ENCODE measurements at regions not wholly inside any gene's neighbourhood (a gene's known extent, or its start where the extent isn't known, plus 50 kb on each side); places are given as distances from the start of the nearest gene placed in this dataset.

DNA sequence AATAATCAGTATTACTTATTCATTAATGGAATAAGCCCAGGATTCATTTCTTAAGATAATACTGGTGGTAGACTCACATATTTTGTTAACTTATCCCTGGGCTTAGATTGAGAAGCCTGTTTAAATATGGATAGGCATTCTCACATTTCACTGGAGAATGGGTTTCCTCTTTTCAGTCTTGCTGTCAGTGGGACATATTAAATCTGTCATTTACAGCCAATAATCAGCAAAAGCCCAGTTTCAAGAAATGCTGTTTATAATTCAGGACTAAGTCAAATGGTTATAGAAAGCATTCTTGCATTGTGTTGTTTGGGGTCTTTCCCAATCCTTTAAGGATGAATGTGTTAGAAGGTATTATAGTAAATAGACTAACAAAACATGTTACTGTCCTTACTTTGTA is 143.7 kb upstream of the NAALADL2 start:
- SMC1A ChIA-PET (ENCODE audit: uncharacterized antibody, unreplicated experiment): no interaction called here
- Histone ChIP-seq H3K36me3 (ENCODE audit: control insufficient read depth in 2 of 2, insufficient read depth in 2 of 2, low read length in 1 of 2) (no peaks in the 10 kb centered on the region), H3K9ac (ENCODE audit: control insufficient read depth, insufficient read depth, low read length) (no peak overlapping the region), H2AFZ (ENCODE audit: control insufficient read depth, low read depth, low read length) (no peak overlapping the region), H3K4me2 (ENCODE audit: control insufficient read depth, insufficient read depth) (no peak overlapping the region), H3K4me3 (no peak overlapping the region), H3K27ac (ENCODE audit: control insufficient read depth, insufficient read depth) (no peak overlapping the region), H4K20me1 (ENCODE audit: control insufficient read depth, insufficient read depth) (no peaks in the 10 kb centered on the region), H3K4me1 (ENCODE audit: control insufficient read depth, insufficient read depth, low read length) (no peaks in the 10 kb centered on the region), H3K27me3 (replicated peaks in 1 of 2; ENCODE audit: control insufficient read depth in 2 of 2, insufficient read depth in 2 of 2, low read length in 1 of 2) (no peaks in the 10 kb centered on the region), H3K9me3 (replicated peaks; ENCODE audit: control insufficient read depth, insufficient read depth, low read length) (no peaks in the 10 kb centered on the region), H3K79me2 (ENCODE audit: control insufficient read depth, insufficient read depth, low read length) (no peaks in the 10 kb centered on the region)
- BruUV-seq (replicated peaks): no TSS peak
- POLR2A ChIA-PET: no interaction called here
- DNase-seq (ENCODE audit: low read depth, low spot score) (no peak), ATAC-seq (no peak), FAIRE-seq (no peak)
- RAD21 ChIA-PET (ENCODE audit: unreplicated experiment): no interaction called here
- no peak for TF ChIP-seq GATAD2B (conservative IDR thresholded peaks at IDR 0.05; ENCODE audit: low read depth)
- no peak for TF ChIP-seq IRF4 (IDR thresholded peaks at IDR 0.05; ENCODE audit: low read depth, low read length)
- no peak for TF ChIP-seq NFYB (IDR thresholded peaks at IDR 0.05; ENCODE audit: insufficient read depth, low read depth, low read length)
- no peak for TF ChIP-seq TBL1XR1 (IDR thresholded peaks at IDR 0.05; ENCODE audit: low read depth, low read length)
- TF ChIP-seq PML (IDR thresholded peaks at IDR 0.05; ENCODE audit: low read length): no peak
- TF ChIP-seq, protein P1, sequence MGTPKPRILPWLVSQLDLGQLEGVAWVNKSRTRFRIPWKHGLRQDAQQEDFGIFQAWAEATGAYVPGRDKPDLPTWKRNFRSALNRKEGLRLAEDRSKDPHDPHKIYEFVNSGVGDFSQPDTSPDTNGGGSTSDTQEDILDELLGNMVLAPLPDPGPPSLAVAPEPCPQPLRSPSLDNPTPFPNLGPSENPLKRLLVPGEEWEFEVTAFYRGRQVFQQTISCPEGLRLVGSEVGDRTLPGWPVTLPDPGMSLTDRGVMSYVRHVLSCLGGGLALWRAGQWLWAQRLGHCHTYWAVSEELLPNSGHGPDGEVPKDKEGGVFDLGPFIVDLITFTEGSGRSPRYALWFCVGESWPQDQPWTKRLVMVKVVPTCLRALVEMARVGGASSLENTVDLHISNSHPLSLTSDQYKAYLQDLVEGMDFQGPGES (IDR thresholded peaks at IDR 0.05): no peak
- TF ChIP-seq MTA2 (IDR thresholded peaks at IDR 0.05; ENCODE audit: low read depth): no peak
- CTCF ChIA-PET: no interaction called here
- in situ Hi-C loops (cut with MboI): no loop called here
- intact Hi-C loops (cut with micrococcal nuclease; ENCODE audit: unreplicated experiment): no loop called here

- RAD21 ChIA-PET (ENCODE audit: unreplicated experiment): no interaction called here
- ATAC-seq: no peak
- POLR2A ChIA-PET: no interaction called here
- TF ChIP-seq IKZF1 (conservative IDR thresholded peaks at IDR 0.05) (no peak), RB1 (IDR thresholded peaks at IDR 0.05; ENCODE audit: borderline replicate concordance) (no peak), HSF1 (IDR thresholded peaks at IDR 0.05; ENCODE audit: low read depth, low read length) (no peak), TBL1XR1 (IDR thresholded peaks at IDR 0.05; ENCODE audit: low read depth, low read length) (no peak), BRCA1 (IDR thresholded peaks at IDR 0.05; ENCODE audit: low read depth, low read length) (no peak), BCL11A (IDR thresholded peaks at IDR 0.05; ENCODE audit: low read depth, low read length) (no peak), MTA3 (IDR thresholded peaks at IDR 0.05; ENCODE audit: borderline replicate concordance, low read length) (no peak), ELK1 (IDR thresholded peaks at IDR 0.05; ENCODE audit: low read depth, low read length) (no peak), FOS (IDR thresholded peaks at IDR 0.05; ENCODE audit: borderline replicate concordance, extremely low read depth, insufficient read length) (no peak), SREBF2 (IDR thresholded peaks at IDR 0.05; ENCODE audit: low read length) (no peak), HDAC6 (IDR thresholded peaks at IDR 0.05; ENCODE audit: unreplicated experiment) (no peak), HCFC1 (IDR thresholded peaks at IDR 0.05; ENCODE audit: low read length) (no peak)
Measured at GRCh38 chr3:174716956-174717505, 142.1 kb upstream of the NAALADL2 start.

More at GRCh38 chr3:174716956-174717505, 142.1 kb upstream of the NAALADL2 start:
- H3K9me3 ChIP-seq (replicated peaks; ENCODE audit: control insufficient read depth, insufficient read depth, low read length): no peaks in the 10 kb centered on the region
- H3K4me3 ChIP-seq: no peak overlapping the region
- BruUV-seq (replicated peaks): no TSS peak
- no peak for FAIRE-seq
- DNase-seq (ENCODE audit: low read depth, low spot score): no peak
- H4K20me1 ChIP-seq (ENCODE audit: control insufficient read depth, insufficient read depth): no peaks in the 10 kb centered on the region
- H3K9ac ChIP-seq (ENCODE audit: control insufficient read depth, insufficient read depth, low read length): no peak overlapping the region
- H2AFZ ChIP-seq (ENCODE audit: control insufficient read depth, low read depth, low read length): no peak overlapping the region
- H3K36me3 ChIP-seq (ENCODE audit: control insufficient read depth in 2 of 2, insufficient read depth in 2 of 2, low read length in 1 of 2): no peaks in the 10 kb centered on the region
- no peaks in the 10 kb centered on the region for H3K27me3 ChIP-seq (replicated peaks in 1 of 2; ENCODE audit: control insufficient read depth in 2 of 2, insufficient read depth in 2 of 2, low read length in 1 of 2)
- in situ Hi-C loops (cut with MboI): no loop called here
- 31% methylated on average over 2 of the region's 2 CpGs for WGBS (ENCODE audit: insufficient coverage, insufficient replicate concordance, low lambda C conversion rate, missing lambda C conversion rate)
- H3K4me1 ChIP-seq (ENCODE audit: control insufficient read depth, insufficient read depth, low read length): no peaks in the 10 kb centered on the region
- H3K79me2 ChIP-seq (ENCODE audit: control insufficient read depth, insufficient read depth, low read length): no peaks in the 10 kb centered on the region
- intact Hi-C loops (cut with micrococcal nuclease; ENCODE audit: unreplicated experiment): no loop called here
- no peak overlapping the region for H3K4me2 ChIP-seq (ENCODE audit: control insufficient read depth, insufficient read depth)
- CTCF ChIA-PET: no interaction called here
- no peak overlapping the region for H3K27ac ChIP-seq (ENCODE audit: control insufficient read depth, insufficient read depth)
- SMC1A ChIA-PET (ENCODE audit: uncharacterized antibody, unreplicated experiment): no interaction called here
